Iris pigment epithelial cell (primary cell): ENCODE measurements at regions not wholly inside any gene's neighbourhood (a gene's known extent, or its start where the extent isn't known, plus 50 kb on each side); places are given as distances from the start of the nearest gene placed in this dataset.

Source experiments
- DNase-seq: peaks from one replicate; pipeline ENCODE4 v3.0.0-alpha.2; 2011; ENCODE audit warnings: low read depth

DNA sequence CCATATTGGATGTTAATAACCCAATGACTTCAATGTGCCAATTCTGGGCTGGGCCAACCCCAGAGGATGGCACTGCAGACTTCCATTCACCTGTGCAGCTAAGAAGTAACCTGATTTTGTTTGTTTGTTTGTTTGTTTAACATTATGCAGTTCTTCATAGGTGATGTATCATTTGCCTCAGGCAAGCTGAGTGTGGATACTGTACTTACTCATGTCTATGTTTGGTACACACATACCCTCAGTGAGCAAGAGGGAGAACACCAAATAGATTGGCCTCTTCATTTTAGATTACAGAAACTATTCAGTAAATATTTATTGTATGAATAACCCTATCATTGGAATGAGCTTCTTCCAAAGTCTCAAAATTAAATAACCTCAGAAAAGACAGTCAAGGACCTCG is 180.2 kb upstream of the SMC2 start:
- DNase-seq = no peak

DNA sequence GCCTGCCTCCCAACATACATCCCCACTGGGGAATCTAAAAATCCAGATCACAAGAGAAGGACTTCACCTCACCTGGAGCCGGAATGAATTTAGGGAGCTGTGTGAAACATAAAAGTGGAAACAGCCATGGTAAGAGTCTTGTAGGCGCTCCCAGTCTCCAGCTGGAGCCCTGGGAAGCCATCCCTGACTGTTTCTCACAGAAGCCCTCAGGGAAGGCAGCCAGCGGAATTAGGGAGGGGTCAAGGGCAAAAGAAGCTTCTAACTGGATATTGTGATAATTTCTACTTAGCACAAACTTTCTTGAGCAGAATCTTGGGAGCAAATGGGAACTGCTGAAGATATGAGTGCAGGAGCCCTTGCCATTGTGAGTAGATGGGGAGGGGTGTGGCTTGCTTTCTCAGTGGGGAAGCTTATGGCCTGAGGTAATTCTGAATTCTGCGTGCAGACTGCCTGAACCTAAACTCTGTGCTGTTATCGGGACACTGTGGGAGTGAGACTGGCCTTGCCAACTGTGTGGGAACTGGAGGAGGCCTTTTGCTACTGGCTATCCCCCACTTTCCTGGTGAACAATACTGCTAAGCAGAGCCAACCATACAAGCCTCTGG is 174.4 kb upstream of the SMC2 start:
- no peak for DNase-seq

DNA sequence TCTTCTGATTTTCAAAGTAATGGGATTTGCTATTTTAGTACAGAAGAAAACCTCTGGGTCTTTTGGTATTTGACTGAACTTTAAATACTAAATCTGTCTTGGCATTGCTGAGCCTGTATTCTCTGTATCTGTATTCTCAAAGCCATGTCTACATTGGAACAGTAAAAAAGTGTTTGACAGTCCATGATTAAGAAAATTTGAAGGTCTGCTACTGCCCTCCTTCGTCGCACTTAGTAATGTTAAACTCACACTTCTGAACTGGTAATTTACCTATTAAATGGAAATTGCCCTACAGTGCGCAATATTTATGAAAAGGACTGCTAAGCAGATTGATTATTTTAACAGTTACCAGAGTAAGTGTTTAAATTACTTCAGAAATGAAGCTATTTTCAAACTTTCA is 165.7 kb upstream of the SMC2 start:
- peak; percentile 2 for DNase-seq

DNA sequence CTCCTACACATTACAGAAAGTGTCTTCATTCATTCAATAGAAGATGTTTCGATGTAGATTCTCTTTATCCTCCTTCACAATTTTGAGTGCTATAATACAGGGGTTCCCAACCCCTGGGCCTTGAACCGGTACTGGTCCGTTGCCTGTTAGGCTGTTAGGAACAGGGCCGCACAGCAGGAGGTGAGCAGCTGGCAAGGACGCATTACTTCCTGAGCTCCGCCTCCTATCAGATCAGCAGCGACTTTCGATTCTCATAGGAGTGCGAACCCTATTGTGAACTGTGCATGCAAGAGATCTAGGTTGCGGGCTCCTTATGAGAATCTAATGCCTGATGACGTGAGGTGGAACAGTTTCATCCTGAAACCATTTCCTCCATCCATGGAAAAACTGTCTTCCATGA is 153.0 kb upstream of the SMC2 start:
- no peak for DNase-seq

DNA sequence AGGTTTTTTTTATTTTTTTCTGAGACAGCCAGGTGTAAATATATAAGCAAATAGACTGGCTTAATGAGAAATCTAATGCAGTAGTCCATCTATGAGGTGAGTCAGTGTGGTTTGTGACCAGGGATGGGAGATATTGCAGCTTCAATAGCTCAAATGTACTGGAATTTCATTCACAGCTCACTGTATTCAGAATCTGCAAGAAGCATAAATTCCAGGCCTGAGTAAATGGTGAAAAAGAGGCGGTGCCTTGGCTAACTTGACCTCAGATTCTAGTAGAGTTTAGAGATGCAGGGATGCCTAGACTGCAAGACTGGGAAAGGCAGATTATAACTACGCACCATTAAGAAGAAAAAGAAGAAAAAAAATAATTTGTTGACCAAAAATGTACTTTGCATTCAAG is 151.9 kb upstream of the SMC2 start:
- peak; percentile 17 for DNase-seq

DNA sequence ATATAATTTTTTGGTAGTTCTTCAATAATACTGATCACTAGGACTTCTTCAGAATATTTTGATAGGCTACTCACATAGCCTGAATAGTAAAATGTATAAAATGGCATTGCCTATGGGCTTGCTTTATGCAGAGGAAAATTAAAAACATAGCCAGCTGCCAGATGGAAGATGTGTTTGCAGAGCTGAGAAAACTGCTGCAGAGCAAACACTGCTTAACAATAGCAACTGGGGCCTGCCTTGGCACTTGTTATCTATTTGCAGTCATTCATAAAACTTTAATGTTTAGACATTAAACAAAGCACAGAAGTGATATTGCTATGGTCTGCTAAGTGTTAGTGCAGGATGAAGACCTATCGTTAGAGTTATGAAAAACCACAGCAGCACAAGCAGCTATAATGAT is 151.5 kb upstream of the SMC2 start:
- DNase-seq = no peak

DNA sequence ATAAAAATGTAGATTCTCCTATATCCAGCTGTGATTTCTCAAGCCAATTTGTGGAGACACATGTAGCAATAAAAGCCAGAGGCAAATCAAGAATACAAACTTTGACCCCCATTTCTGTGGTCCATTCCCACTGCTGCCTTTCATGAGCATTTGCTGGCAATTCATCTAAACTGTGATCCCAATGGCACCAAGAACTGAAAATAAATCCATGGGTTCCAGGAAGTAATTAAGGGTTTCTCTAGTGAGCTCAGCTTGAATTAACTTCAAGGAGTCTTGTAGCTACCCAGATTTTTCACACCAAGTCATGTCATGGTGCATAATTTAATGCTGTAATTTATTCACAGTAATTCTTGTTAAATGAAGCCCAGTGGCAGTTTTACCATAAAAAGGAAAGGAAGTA is 145.0 kb upstream of the SMC2 start:
- no peak for DNase-seq

DNA sequence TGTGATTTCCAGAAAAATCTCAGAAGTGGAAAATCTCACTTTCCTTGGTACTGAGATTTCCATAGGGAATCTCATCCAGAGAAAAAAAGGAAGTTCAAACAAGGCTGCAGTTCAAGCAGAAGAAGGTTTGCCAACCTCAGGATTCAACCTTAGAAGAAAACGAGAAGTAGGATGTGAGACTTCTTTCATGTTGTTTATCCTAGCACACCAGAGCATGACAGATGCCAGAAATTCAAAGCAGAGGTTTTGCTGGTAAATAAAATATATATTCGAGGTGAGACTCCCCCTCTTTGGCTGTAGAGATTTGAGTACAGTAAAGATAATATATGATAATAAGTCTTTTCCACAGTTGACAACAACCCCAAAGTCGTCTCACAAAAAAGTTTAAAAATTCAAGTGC is 116.9 kb upstream of the SMC2 start:
- DNase-seq = no peak

DNA sequence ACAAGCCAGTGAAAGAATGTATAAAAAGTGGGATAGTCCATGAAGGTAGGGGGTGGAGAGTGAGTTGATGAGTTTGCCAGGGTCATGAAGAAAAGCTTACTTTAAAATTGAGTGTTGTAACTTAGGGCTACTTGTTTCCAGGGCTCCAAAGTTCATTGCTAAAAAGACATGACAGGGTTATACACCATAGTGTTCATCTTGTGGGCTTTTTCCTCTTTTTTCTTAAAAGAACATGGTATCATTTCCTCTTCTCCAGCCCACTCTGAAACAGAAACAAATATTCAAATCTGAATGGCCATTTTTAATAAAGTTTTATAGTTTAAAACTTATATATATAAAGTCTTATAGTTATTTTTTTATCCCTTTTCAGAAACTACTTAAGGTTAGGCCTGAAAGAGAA is 115.7 kb upstream of the SMC2 start:
- no peak for DNase-seq

DNA sequence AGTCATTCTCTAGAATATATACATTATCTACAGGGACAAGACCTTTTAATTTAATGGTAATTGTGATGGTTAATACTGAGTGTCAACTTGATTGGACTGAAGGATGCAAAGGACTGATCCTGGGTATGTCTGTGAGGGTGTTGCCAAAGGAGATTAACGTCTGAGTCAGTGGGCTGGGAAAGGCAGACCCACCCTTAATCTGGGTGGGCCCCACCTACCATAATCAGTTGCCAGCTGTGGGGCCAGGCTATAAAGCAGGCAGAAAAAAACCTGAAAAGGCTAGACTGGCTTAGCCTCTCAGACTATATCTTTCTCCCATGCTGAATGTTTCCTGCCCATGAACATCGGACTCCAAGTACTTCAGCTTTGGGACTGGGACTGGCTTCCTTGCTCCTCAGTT is 112.2 kb upstream of the SMC2 start:
- DNase-seq = no peak

DNA sequence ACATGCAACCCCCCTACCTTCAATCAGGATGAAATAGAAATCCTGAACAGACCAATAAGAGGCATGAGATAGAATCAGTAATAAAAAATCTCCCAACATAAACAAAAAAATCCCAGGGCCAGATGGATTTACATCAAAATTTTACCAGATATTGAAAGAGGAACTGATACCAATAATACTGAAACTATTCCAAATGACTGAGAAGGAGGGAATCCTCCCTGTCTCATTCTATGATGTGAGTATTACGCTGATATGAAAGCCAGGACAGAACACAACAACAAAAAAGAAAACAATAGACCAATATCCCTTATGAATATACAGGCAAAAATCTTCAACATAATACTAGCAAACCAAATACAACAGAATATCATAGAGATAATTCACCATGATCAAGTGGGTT is 109.0 kb upstream of the SMC2 start:
- DNase-seq = no peak

DNA sequence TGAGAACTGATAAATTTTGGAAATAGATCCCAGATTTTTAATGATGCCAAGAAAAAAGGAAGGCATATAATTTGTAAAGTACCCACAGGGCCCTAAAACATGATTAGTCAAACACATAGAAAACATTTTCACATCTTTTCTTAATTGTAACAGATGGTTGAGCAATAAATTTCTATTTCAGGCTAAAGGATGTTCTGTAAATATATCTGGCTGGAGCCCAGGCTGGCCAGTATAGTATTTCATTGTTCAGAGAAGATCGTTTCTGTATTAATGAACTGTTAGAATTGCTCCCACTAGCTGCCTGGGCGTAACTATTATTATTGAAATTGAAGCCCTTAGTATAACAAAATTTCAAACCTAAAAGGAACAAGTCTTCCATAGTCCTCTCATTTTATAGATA is 105.3 kb upstream of the SMC2 start:
- DNase-seq = no peak

DNA sequence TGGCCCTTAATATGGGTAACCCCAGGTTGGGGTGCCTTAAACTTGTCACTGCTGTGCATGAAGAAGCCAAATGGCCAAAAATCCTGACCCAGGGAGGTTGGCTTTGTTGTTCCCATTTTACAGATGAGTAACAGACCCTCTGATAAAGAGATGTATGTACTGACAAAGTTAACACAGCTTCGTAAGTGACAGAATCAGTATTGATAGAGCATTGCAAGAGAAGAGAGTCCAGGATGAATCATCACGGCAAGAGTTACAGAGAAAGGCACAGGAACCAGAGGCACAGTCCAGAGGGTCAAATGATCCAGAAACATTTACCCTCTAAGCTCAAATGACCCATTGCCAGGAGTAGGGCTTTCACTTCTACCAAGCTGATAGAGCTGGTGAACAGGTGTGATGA is 103.8 kb upstream of the SMC2 start:
- DNase-seq = no peak

DNA sequence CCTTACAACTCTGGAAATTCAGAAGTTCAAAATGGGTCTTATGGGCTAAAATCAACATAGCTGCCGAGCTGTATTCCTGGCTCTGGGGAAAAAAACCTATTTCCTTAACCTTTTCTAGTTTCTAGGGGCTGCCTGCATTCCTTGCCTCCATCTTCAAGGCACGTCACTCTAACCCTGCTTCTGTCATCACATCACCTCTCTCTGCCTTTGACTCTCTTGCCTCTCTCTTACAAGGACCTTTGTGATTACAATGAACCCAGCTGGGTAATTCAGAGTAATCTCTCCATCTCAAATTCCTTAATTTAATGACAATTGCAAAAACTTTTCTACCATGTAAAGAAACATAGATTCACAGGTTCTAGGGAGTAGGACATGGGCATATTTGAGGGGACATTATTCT is 103.1 kb upstream of the SMC2 start:
- DNase-seq = no peak

DNA sequence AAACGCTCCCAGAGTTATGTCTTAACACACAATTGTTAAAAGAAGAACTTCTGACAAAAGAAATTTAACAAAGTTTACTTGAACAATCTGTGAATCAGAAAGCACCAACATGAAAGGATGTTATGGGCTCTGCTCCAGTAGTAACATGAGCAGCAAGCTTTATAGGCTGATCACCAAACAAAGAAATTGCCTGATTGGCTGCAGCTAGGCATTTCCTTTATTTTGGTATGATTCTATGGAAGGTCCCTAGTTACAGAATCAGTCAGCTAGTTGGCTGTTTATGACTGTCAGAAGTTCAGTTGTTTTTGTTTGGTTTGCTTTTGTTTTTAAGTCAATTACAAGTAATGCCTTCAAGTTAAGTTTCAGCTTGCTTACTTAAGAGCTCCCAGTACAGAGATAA is 102.4 kb upstream of the SMC2 start:
- peak; percentile 76 for DNase-seq

DNA sequence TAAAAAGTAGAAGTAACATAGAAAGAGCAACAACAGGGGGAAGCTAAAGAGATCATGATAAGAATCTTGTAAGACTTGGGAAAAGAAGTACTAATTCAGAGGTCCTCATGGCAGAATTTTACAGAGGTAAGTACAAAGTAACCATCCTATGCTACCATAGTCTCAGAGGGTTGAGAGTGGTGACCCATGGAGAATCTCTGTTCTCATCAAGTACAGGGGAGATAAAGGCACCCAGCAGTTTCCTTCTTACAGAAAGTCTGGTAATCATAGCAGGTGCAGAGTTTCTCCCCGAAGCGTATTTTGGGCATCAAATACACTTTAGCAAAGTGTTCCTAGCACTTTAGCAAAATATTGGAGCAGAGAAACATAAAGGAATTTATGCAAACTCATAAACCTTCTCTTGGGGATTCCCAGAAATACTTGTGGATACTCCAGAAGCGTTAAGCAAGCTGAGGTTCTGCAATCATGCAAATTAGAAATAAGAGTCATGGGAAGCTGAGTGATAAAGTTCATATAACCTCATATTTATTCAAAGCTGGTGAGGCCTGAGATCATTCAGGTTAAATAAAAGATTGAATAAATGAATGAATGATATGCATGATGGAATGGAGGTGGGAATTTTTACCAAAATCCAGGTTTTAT is 101.0 kb upstream of the SMC2 start:
- DNase-seq = peak; percentile 4

DNA sequence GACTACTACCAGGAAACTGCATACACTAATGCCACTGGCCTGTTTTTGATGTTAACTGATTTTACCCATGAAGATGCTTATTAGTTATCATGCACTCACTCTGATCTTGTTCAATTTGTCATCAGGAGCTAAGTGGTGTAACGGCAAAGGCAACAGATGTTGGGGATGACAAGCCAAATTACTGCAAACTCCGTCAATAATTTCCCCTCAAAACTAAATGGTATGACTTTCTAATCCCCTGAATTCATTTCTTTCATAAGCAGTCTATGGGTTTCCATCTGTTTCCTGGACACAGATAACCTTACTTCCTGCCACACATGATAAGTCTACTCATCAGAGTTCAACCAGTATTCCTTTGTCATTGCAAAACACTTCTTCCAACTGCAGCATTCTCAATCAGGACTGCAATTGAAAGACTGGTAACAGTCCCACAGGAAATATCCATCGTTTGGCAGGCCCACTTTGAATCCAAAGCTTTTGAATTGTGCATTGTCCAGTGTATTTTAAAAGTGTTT is 96.2 kb upstream of the SMC2 start:
- no peak for DNase-seq

DNA sequence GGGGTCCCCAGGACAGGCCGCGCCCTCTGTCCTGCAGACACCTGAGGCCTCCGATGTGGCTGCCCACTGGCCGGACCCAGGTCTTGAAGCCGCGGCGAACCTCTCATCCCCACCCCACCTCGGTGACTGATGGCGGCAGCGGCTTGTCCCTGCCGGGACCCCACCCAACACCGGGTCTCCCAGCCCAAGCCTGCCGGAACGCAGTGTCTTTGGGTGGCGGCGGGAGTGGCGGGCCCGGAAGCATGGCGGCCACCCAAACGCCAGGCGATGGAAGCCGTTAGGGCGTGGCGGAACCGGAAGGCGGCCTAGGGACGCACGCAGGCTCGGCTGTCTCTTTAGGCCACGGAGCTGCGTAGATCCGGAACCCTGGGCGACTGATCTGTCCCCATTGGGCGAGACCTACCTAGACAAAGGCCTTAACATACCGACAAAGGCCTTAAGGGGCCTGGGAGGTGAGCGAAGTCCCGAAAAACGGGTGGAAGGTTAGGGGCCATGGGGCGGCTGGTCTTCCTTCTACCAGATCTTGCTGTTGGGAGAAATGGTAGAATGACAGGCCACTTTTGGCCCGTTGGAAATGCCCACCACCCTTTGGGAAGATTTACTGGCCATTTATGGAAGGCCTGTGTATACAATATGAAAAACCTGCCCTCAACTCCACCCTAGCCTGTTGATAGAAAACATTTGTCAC is 94.6 kb upstream of the SMC2 start:
- DNase-seq = no peak

DNA sequence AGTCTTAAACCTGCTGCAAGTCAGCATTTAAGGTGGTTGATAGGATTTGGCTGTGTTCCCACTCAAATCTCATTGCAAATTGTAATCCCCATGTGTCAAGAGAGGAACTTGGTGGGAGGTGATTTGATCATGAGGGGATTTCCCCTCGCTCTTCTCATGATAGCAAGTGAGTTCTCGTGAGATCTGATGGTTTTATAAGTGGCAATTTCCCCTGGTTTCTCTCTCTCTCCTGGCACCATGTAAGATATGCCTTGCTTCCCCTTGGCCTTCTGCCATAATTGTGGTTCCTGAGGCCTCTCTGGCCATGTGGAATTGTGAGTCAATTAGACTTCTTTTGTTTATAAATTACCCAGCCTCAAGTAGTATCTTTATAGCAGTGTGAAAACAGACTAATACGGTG is 84.3 kb upstream of the SMC2 start:
- peak; percentile 69 for DNase-seq

DNA sequence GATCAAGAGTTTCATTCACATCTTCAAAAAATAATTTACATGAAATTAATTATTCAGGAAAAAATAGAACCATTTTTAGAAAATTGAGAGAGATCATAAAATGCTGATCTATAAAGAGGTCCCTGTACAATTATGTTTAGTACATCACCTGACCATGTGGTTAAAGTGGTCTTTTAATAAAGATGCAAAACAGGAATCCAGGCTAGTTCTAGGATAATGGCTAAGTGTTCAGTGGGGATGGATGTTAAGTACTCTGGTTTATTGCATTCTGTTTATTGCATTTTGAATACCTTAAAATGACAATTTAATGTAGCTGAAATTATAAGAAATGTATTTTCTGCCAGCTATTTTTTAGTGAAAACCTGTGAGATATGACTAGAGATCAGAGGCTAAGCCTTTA is 72.0 kb upstream of the SMC2 start:
- no peak for DNase-seq

DNA sequence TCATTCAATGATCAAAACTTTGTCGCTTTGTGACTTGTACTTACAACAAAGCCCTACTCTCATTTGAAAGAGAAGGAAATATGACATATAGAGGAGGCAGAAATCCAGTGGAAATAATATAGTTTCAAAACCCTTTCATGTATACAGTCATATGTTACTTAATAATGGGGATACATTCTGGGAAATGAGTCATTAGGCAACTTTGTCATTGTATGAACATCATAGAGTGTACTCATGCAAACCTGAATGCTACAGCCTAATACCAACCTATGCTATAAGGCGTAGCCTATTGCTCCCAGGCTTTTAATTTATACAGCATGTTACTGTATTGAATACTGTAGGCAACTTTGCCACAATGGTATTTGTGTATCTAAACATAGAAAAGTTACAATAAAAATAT is 69.0 kb upstream of the SMC2 start:
- peak; percentile 61 for DNase-seq

DNA sequence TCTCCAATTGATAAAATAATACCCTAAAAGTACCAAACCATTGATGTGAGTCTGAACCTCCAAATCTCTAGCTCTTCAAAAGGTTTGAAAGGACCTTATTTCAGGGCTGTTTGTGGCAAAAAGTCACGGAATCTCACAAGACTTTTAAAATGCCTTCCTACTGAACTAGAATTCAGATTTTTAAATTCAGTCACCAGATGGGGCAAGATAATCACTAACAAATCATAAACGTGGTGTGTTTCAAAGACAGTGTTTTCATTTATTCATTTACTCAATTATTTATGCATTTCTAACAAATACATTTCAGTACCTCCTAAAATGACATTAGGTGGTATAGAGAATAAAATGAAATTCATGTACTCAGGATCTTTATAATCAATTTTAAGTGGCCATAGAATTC is 68.2 kb upstream of the SMC2 start:
- no peak for DNase-seq

DNA sequence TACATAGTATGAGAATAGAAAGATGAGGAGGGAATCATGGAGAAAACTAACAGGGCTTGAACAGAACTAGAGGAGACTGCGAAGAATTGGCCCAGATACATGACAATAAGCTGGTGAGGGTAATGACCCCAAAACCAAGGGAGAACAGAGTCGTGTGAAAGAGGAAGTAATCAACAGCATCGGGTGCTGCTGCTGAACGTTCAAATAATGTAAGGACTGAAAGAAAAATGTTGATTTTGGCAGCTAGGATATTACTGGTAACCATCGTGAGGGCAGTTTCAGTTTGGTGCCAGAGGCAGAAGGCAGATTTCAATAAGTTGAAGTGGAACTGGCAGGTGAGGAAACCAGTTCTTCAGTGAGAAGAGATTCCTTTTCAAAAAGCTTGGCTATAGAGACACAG is 66.8 kb upstream of the SMC2 start:
- no peak for DNase-seq

DNA sequence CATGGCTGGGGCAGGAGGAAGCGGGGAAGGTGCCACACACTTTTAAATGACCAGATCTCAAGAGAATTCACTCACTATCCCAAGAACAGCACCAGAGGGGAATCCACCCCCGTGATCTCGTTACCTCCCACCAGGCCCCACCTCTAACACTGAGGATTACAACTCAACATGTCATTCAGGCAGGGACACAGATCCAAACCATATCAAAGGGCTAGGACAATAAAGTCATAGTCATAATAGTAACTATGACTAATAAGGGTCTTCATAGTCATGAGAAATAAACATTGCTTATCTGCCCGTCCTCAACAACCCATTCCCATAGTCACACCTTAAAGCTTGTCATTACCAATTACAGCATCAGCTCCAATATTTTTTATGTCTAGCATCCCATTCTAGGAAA is 65.3 kb upstream of the SMC2 start:
- no peak for DNase-seq
